OCI-LY3 (cell line): ENCODE measurements at regions not wholly inside any gene's neighbourhood (a gene's known extent, or its start where the extent isn't known, plus 50 kb on each side); places are given as distances from the start of the nearest gene placed in this dataset.
A peak's percentile ranks its signal among the peaks of the same experiment; 100 is the strongest.
"Not testable (repeated sequence)": the region's sequence is repeated elsewhere in the genome, so short reads cannot be mapped to it uniquely, and the experiment has no call there.

ENCODE experiments used
- H2AFZ ChIP-seq: fragments of 200-600, 300-600 bp; shearing (Covaris generic); 2 replicates; pipeline ENCODE4 v1.6.0; 2014; ENCODE audit warnings: antibody characterized with exemption, low read depth, low read length
- H3K27ac ChIP-seq: fragments of 200-600, 300-600 bp; sonication (generic); 2 replicates; pipeline ENCODE4 v1.5.1; 2014; ENCODE audit warnings: mild to moderate bottlenecking, low read length, moderate library complexity, mixed read lengths
- H3K27me3 ChIP-seq: fragments of 200-600, 300-600 bp; sonication (generic); 2 replicates; pipeline ENCODE4 v1.6.1; 2014; ENCODE audit warnings: low read depth, low read length, mixed read lengths
- H3K36me3 ChIP-seq: fragments of 200-600, 300-600 bp; sonication (generic); replicated peaks from 2 replicates; pipeline ENCODE3; 2014; ENCODE audit warnings: low read depth, low read length, mixed read lengths
- H3K4me1 ChIP-seq: fragments of 300-600, 200-600 bp; sonication (generic); 2 replicates; pipeline ENCODE4 v1.6.1; 2014; ENCODE audit warnings: low read length, mixed read lengths
- H3K4me2 ChIP-seq: fragments of 200-600, 300-600 bp; sonication (generic); 2 replicates; pipeline ENCODE4 v1.6.1; 2014; ENCODE audit warnings: low read length, mixed read lengths
- H3K4me3 ChIP-seq: fragments of 300-600, 200-600 bp; sonication (generic); 2 replicates; pipeline ENCODE4 v1.5.1; 2014; ENCODE audit warnings: antibody characterized with exemption, mild to moderate bottlenecking, low read length, moderate library complexity
- H3K79me2 ChIP-seq: fragments of 300-600, 200-600 bp; shearing (Covaris generic); 2 replicates; pipeline ENCODE4 v1.6.1; 2014; ENCODE audit warnings: mild to moderate bottlenecking, low read length, mixed read lengths
- H3K9ac ChIP-seq: fragments of 300-600, 200-600 bp; shearing (Covaris generic); 2 replicates; pipeline ENCODE4 v1.6.0; 2014; ENCODE audit warnings: mild to moderate bottlenecking, low read length, moderate library complexity
- H3K9me3 ChIP-seq: fragments of 200-600, 300-600 bp; shearing (Covaris generic); 2 replicates; pipeline ENCODE4 v1.6.1; 2014; ENCODE audit warnings: low read length, mixed read lengths; ENCODE audit not compliant: insufficient read depth
- H4K20me1 ChIP-seq: fragments of 200-600, 300-600 bp; sonication (generic); 2 replicates; pipeline ENCODE4 v1.6.1; 2016; ENCODE audit warnings: low read length, mixed read lengths; ENCODE audit not compliant: insufficient read depth
- CTCF ChIP-seq: fragments of 200-600, 300-600 bp; sonication (generic); IDR thresholded peaks from 2 replicates; pipeline ENCODE4 v1.5.1; 2014; ENCODE audit warnings: antibody characterized with exemption, low read length, low read depth
- EZH2phosphoT487 ChIP-seq: fragments of 200-600 bp; shearing (Covaris generic); IDR thresholded peaks from 2 replicates; pipeline ENCODE4 v1.6.1; 2018; ENCODE audit warnings: antibody characterized with exemption, mixed run types, low read depth

DNA sequence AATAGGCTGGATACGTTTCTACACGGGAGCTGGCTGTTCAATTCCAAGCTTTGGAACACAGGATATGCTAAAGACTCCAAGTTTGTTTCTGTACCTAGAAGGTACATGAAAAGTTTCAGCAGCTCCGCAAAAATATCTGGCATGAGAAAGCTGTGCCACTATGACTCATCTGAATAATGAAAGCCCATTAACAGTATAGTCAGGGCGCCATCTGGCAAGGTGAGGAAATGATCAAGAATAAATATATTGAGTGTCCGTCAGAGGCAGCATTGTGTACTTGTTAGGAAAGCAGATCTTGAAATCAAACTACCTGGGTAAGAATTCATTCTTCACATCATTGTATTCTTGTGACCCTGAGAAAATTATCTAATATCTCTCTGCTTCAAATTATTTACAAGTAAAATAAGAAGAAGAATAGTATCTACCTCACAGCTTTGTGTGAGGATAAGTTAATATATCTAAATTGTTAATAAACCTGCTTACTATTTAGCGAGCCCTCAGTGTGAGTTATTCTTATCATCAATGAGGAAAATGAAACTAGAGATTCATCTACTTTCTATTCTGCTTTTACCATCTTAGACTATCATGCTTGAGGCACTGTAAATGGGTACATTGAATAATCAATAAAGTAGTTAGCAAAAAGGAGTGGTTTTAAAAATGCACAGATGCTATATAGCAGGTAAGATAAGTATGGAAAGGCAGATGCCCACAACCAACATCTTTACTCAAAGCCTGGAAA lies 53.5 kb downstream of the FSCB start:
- H3K27ac ChIP-seq, result no peak overlapping the region
- no peaks in the 10 kb centered on the region for H4K20me1 ChIP-seq
- TF ChIP-seq CTCF (peak; percentile 39), EZH2phosphoT487 (no peak)
- no peaks in the 10 kb centered on the region for H3K9me3 ChIP-seq
- peaks cover 15% of the 10 kb centered on the region for H3K4me1 ChIP-seq
- peak overlapping the region; percentile 35; the same call in 1 of the 2 replicates for H3K4me3 ChIP-seq
- no peaks in the 10 kb centered on the region for H3K36me3 ChIP-seq
- H3K79me2 ChIP-seq, result no peaks in the 10 kb centered on the region
- H3K9ac ChIP-seq, result no peak overlapping the region
- no peak overlapping the region for H2AFZ ChIP-seq
- H3K27me3 ChIP-seq, result no peaks in the 10 kb centered on the region
- peak overlapping the region; percentile 64 for H3K4me2 ChIP-seq

DNA sequence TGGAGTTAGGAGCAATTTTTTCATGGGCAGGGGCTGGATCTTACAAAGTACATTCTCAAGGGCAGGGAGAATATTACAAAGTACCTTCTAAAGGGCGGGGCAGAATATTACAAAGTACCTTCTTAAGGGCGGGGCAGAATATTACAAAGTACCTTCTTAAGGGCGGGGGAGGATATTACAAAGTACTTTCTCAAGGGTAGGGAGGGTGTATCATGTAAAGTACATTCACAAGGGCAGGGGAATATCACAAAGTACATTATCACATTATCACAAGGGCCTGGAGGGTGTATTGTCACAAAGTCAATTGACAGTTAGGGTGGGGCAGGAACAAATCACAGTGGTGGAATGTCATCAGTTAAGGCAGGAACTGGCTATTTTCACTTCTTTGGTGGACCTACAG lies 56.9 kb downstream of the FSCB start:
- not testable (repeated sequence) for H3K4me3 ChIP-seq, H3K9me3 ChIP-seq, H3K9ac ChIP-seq, H3K36me3 ChIP-seq, H3K27me3 ChIP-seq, H3K27ac ChIP-seq, H3K4me2 ChIP-seq, H4K20me1 ChIP-seq, H2AFZ ChIP-seq, H3K79me2 ChIP-seq
- H3K4me1 ChIP-seq, result peaks cover 21% of the 10 kb centered on the region

- peaks cover 21% of the 10 kb centered on the region for H3K4me1 ChIP-seq
- no peaks in the 10 kb centered on the region for H4K20me1 ChIP-seq
- no peaks in the 10 kb centered on the region for H3K9me3 ChIP-seq
- H2AFZ ChIP-seq, result no peak overlapping the region
- H3K4me2 ChIP-seq, result no peak overlapping the region
- H3K9ac ChIP-seq, result no peak overlapping the region
- no peak overlapping the region for H3K4me3 ChIP-seq
- H3K36me3 ChIP-seq, result no peaks in the 10 kb centered on the region
- no peak overlapping the region for H3K27ac ChIP-seq
- no peak for TF ChIP-seq CTCF
- H3K27me3 ChIP-seq, result no peaks in the 10 kb centered on the region
- no peaks in the 10 kb centered on the region for H3K79me2 ChIP-seq
These were observed 57.4 kb downstream of the FSCB start for GRCh38 chr14:44449680-44450079.

GRCh38 chr14:44448951-44449358 lies 58.1 kb downstream of the FSCB start:
- no peaks in the 10 kb centered on the region for H3K27me3 ChIP-seq
- TF ChIP-seq CTCF (no peak), EZH2phosphoT487 (no peak)
- no peaks in the 10 kb centered on the region for H3K79me2 ChIP-seq
- no peaks in the 10 kb centered on the region for H4K20me1 ChIP-seq
- no peaks in the 10 kb centered on the region for H3K36me3 ChIP-seq
- no peak overlapping the region for H3K9ac ChIP-seq
- H3K4me3 ChIP-seq, result no peak overlapping the region
- no peak overlapping the region for H3K27ac ChIP-seq
- no peak overlapping the region for H3K4me2 ChIP-seq
- no peak overlapping the region for H2AFZ ChIP-seq
- H3K9me3 ChIP-seq, result no peaks in the 10 kb centered on the region
- H3K4me1 ChIP-seq, result peaks cover 16% of the 10 kb centered on the region
